Common myeloid progenitor, CD34-positive (primary cell): ENCODE measurements at regions not wholly inside any gene's neighbourhood (a gene's known extent, or its start where the extent isn't known, plus 50 kb on each side); places are given as distances from the start of the nearest gene placed in this dataset.
"Not testable (repeated sequence)": the region's sequence is repeated elsewhere in the genome, so short reads cannot be mapped to it uniquely, and the experiment has no call there.

ENCODE experiments used
- CTCF ChIA-PET: fragments of 350-600 bp; sonication (Branson Sonifier 250); formaldehyde crosslinking; loops from one replicate; lab custom pipeline; 2021; ENCODE audit warnings: antibody characterized with exemption; lab: Charles Lee
- POLR2A ChIA-PET: fragments of 350-600 bp; sonication (Branson Sonifier 250); formaldehyde crosslinking; loops from one replicate; lab custom pipeline; 2021; ENCODE audit warnings: antibody characterized with exemption; lab: Charles Lee
- DNase-seq, 3 donors: peaks; one replicate each; pipeline versions ENCODE4 v3.0.0 to v3.0.0-alpha.2; 2013
- H3K27ac ChIP-seq, 2 experiments: 1 replicate in 1 of 2; 2 replicates in 1 of 2; pipeline ENCODE4 v1.7.0; 2013; ENCODE audit warnings: inconsistent platforms in 2 of 2, low read length in 2 of 2, mild to moderate bottlenecking in 2 of 2, low read depth in 1 of 2, moderate library complexity in 1 of 2; ENCODE audit not compliant: severe bottlenecking in 2 of 2, insufficient read depth in 1 of 2, poor library complexity in 1 of 2
- H3K27me3 ChIP-seq, 5 experiments: replicated peaks in 2 of 5; 1 replicate in 3 of 5; 2 replicates in 2 of 5; pipeline versions ENCODE4 v1.6.1 to v1.7.0; 2013; ENCODE audit warnings: low read length in 4 of 5, mild to moderate bottlenecking in 2 of 5, moderate library complexity in 2 of 5, inconsistent platforms in 1 of 5; ENCODE audit not compliant: insufficient read depth in 5 of 5, control insufficient read depth in 4 of 5
- H3K36me3 ChIP-seq, 4 experiments: 1 replicate in 2 of 4; 2 replicates in 2 of 4; pipeline versions ENCODE4 v1.6.1 to v1.7.0; 2013; ENCODE audit warnings: low read length in 3 of 4, control low read depth in 1 of 4, mild to moderate bottlenecking in 1 of 4; ENCODE audit not compliant: control insufficient read depth in 4 of 4, insufficient read depth in 4 of 4
- H3K4me1 ChIP-seq, 4 experiments: 1 replicate in 3 of 4; 2 replicates in 1 of 4; pipeline versions ENCODE4 v1.6.1 to v1.7.1; 2013; ENCODE audit warnings: low read length in 3 of 4, mild to moderate bottlenecking in 3 of 4, control low read depth in 1 of 4, inconsistent platforms in 1 of 4, moderate library complexity in 1 of 4; ENCODE audit not compliant: control insufficient read depth in 4 of 4, insufficient read depth in 4 of 4; ENCODE audit errors: control extremely low read depth in 1 of 4
- H3K4me3 ChIP-seq, 7 experiments: 1 replicate in 4 of 7; 2 replicates in 3 of 7; pipeline versions ENCODE4 v1.5.1 to v1.7.0; 2013; ENCODE audit warnings: mild to moderate bottlenecking in 7 of 7, low read length in 6 of 7, moderate library complexity in 6 of 7, inconsistent platforms in 2 of 7, low read depth in 2 of 7, control low read depth in 1 of 7; ENCODE audit not compliant: insufficient read depth in 4 of 7, control insufficient read depth in 1 of 7; ENCODE audit errors: extremely low read depth in 1 of 7
- H3K9me3 ChIP-seq, 5 experiments: 1 replicate in 4 of 5; 2 replicates in 1 of 5; pipeline versions ENCODE4 v1.6.1 to v1.7.1; 2013; ENCODE audit warnings: low read length in 4 of 5, mild to moderate bottlenecking in 2 of 5, inconsistent platforms in 1 of 5, low read depth in 1 of 5, moderate library complexity in 1 of 5; ENCODE audit not compliant: control insufficient read depth in 4 of 5, insufficient read depth in 2 of 5; ENCODE audit errors: control extremely low read depth in 1 of 5
- WGBS: methylation state at CpG from one replicate; pipeline ENCODE4 v1.1.5; 2013; ENCODE audit not compliant: insufficient coverage; 5-methylcytosine and 5-hydroxymethylcytosine counted together

DNA sequence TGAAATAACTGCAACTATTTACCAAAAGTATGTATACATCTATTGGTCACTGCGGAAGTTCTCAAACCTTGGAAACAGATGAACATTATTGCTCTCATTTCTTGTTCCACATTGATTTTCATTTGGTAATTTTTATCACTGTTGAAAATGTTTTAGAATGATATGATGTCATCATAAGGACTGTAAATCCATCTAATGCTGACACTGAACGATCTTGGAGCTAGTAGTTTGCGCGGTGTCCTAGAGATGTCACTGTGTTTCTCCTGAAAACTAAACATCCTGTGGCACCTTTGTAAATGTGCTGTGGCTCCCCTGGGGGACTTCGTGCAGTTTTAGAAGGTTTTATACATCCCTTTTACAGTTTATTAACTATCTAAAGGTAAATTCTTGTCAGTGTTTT is 73.5 kb downstream of the DNAJB9 start:
- CTCF ChIA-PET, result no interaction called here
- H3K27ac ChIP-seq, result no peak overlapping the region
- WGBS, result 85% methylated on average over 3 of the region's 5 CpGs
- H3K9me3 ChIP-seq, result no peaks in the 10 kb centered on the region
- POLR2A ChIA-PET, result no interaction called here
- no peak overlapping the region for H3K4me3 ChIP-seq
- no peaks in the 10 kb centered on the region for H3K27me3 ChIP-seq
- H3K4me1 ChIP-seq, result no peaks in the 10 kb centered on the region
- no peak for DNase-seq
- no peaks in the 10 kb centered on the region for H3K36me3 ChIP-seq

DNA sequence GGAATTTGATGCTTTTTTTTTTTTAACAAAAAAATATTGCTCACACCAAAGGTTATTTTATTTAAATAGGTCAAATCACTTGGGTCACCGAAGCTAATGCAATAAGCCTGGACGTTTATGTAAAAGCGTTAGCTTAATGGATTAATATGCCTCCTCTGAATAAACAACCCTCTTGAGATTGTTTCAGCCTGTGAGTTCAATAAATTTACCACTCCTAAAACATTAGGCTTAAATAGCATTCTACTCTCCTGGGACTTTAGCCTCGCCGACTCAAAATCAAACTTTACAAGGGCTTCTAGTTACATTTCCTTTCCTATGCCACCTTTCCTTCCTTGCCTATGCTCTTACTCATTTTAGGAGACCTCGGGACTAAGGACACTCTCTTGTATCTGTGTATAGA is 79.3 kb downstream of the DNAJB9 start:
- Histone ChIP-seq H3K4me1 (no peaks in the 10 kb centered on the region), H3K27ac (no peak overlapping the region), H3K36me3 (no peaks in the 10 kb centered on the region), H3K4me3 (no peak overlapping the region), H3K27me3 (no peaks in the 10 kb centered on the region), H3K9me3 (no peaks in the 10 kb centered on the region)
- CTCF ChIA-PET, result no interaction called here
- no peak for DNase-seq
- 100% methylated on average over 3 of the region's 6 CpGs for WGBS
- POLR2A ChIA-PET, result no interaction called here

DNA sequence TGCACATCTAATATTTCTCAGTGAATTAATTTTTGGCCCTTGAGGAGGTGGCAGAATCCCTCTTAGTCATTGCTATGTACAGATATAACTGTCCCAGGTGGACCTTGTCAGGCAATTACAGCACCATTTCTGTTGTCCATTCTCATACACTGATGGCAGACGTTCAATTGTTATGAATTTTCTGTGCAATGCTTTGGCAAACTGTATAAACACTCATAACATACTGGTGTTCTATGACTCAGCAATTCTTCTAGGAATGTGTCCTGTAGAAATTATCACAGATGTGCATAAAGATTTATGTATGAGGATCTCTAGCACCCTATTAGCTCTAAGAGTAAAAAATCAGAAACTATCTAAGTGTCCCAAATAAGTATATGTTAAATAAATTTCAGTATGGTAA is 80.8 kb downstream of the DNAJB9 start:
- H3K4me1 ChIP-seq, result no peaks in the 10 kb centered on the region
- 0% methylated on average over 1 of the region's 1 CpG for WGBS
- ChIA-PET CTCF (no interaction called here), POLR2A (no interaction called here)
- H3K27me3 ChIP-seq, result no peaks in the 10 kb centered on the region
- H3K4me3 ChIP-seq, result no peak overlapping the region
- H3K9me3 ChIP-seq, result no peaks in the 10 kb centered on the region
- H3K36me3 ChIP-seq, result no peaks in the 10 kb centered on the region
- no peak overlapping the region for H3K27ac ChIP-seq
- peak in 1 of 3 donors; percentile 0 for DNase-seq

DNA sequence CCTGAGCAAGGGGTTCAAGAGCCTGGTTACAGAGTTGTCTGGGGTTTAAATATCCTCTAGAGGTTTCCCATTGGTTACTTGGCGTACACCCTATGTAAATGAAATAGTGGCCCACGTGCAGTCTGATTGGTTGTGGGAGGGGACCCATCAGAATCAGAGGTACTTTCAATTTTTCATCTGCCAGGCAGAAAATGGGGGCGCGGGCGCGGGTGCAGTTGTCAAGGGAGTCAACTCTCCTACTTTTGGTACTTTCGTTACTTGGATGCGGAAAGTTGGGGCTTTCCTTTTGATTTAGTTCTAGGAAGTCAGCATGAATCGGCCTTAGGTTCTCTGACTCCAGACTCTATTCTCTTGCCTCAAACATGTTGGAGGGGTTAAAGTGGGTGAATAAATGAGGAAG is 83.2 kb downstream of the DNAJB9 start:
- H3K4me1 ChIP-seq, result no peaks in the 10 kb centered on the region
- 91% methylated on average over 8 of the region's 9 CpGs for WGBS
- ChIA-PET POLR2A (no interaction called here), CTCF (no interaction called here)
- H3K4me3 ChIP-seq, result no peak overlapping the region
- H3K36me3 ChIP-seq, result no peaks in the 10 kb centered on the region
- H3K27ac ChIP-seq, result no peak overlapping the region
- H3K27me3 ChIP-seq, result no peaks in the 10 kb centered on the region
- no peaks in the 10 kb centered on the region for H3K9me3 ChIP-seq
- DNase-seq, result no peak

DNA sequence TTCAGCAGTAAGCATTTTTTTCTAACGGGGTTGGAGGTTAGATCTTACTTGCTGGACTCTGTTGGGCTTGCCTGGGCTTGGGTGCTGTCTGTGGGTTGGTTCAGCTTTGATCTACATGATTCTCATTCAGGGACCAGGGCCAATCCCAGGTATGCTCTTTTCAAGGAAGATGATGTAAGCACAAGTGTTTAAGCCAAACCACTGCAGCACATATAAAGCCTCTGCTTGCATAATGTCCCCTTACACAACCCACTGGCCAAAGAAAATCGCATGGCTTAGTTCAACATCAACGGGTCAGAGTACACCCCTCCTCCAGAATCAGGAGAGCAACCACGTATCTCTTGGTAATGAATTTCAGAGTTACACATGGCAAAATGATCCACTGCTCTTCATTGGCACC is 83.9 kb downstream of the DNAJB9 start:
- DNase-seq, result no peak
- Histone ChIP-seq H3K36me3 (no peaks in the 10 kb centered on the region), H3K27ac (no peak overlapping the region), H3K27me3 (no peaks in the 10 kb centered on the region), H3K9me3 (no peaks in the 10 kb centered on the region), H3K4me3 (no peak overlapping the region), H3K4me1 (no peaks in the 10 kb centered on the region)
- ChIA-PET POLR2A (no interaction called here), CTCF (no interaction called here)
- 96% methylated on average over 3 of the region's 4 CpGs for WGBS

DNA sequence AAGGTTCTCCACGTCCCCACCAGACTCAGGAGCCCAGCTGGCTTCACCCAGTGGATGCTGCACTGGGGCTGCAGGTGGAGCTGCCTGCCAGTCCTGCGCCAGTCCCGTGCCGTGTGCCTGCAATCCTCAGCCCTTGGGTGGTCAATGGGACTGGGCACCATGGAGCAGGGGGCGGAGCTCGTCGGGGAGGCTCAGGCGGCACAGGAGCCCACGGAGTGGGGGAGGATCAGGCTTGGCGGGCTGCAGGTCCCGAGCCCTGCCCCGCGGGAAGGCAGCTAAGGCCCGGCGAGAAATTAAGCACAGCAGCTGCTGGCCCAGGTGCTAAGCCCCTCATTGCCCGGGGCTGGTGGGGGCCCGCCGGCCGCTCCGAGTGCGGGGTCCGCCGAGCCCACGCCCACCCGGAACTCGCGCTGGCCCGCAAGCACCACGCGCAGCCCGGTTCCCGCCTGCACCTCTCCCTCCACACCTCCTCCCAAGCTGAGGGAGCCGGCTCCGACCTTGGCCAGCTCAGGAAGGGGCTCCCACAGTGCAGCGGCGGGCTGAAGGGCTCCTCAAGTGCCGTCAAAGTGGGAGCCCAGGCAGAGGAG is 87.6 kb downstream of the DNAJB9 start:
- WGBS, result 96% methylated on average over 27 of the region's 37 CpGs
- CTCF ChIA-PET, H3K9me3 ChIP-seq, H3K27me3 ChIP-seq, DNase-seq, H3K4me3 ChIP-seq, H3K27ac ChIP-seq, POLR2A ChIA-PET, H3K4me1 ChIP-seq, H3K36me3 ChIP-seq: not testable (repeated sequence)

DNA sequence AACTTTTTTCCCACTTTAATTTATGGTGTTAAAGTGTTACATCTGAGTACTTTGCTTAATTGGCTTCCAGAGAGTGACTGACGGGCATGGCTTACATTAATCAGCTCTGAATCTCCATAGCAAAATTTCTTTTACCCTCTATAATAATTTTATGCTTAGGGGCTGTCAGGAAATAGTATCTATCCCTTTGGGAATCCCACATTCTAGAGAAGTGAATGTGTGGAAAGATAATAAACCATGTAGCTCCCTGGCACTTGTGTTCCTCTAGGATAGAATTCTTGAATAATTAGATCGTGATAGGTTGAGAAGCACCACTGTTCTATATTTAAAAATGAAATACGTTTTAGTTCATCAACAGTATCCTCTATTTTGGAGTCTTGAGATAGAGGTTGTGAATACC is 89.6 kb downstream of the DNAJB9 start:
- ChIA-PET POLR2A (no interaction called here), CTCF (no interaction called here)
- no peaks in the 10 kb centered on the region for H3K4me1 ChIP-seq
- no peaks in the 10 kb centered on the region for H3K36me3 ChIP-seq
- no peak overlapping the region for H3K27ac ChIP-seq
- 80% methylated on average over 1 of the region's 3 CpGs for WGBS
- no peaks in the 10 kb centered on the region for H3K27me3 ChIP-seq
- no peaks in the 10 kb centered on the region for H3K9me3 ChIP-seq
- H3K4me3 ChIP-seq, result no peak overlapping the region
- no peak for DNase-seq
